HepG2 (cell line): ENCODE measurements at regions not wholly inside any gene's neighbourhood (a gene's known extent, or its start where the extent isn't known, plus 50 kb on each side); places are given as distances from the start of the nearest gene placed in this dataset.

Experiments
- ATAC-seq: fragments of 200-7000 bp; cut with Tn5 transposase; 3 replicates; pipeline ENCODE4 v1.9.1; 2020; ENCODE audit warnings: mild to moderate bottlenecking, moderate library complexity
- BruUV-seq: library from RNA; stranded (reverse); fragments of 400-500 nt; replicated peaks from 2 replicates; lab custom pipeline; 2021; lab: Mats Ljungman, UMichigan
- CTCF ChIA-PET: fragments of 300-600 bp; formaldehyde crosslinking; extraction: SDS; loops from one replicate; lab custom pipeline; 2021; ENCODE audit warnings: low total read pairs, inconsistent platforms, low intra/inter-chr PET ratio; lab: Yijun Ruan, JAX
- POLR2A ChIA-PET: fragments of 350-600 bp; sonication (Branson Sonifier 250); formaldehyde crosslinking; loops from one replicate; lab custom pipeline; 2020; ENCODE audit warnings: antibody characterized with exemption, inconsistent platforms; lab: Yijun Ruan, JAX
- DNase-seq: peaks from one replicate; pipeline ENCODE4 v3.0.0-alpha.2; 2015; ENCODE audit warnings: low spot score
- FAIRE-seq: peaks from 3 replicates; lab custom pipeline; 2011; peaks lifted over from hg19 to GRCh38; lab: Jason Lieb, UNC
- H2AFZ ChIP-seq: one replicate; pipeline ENCODE4 v1.6.1; 2011; ENCODE audit warnings: low read length, inconsistent platforms
- H3K27ac ChIP-seq: fragments of 300-600 bp; 3 replicates; pipeline ENCODE4 v1.8.0; 2011; ENCODE audit warnings: mixed run types, mild to moderate bottlenecking, mixed read lengths, low read length, inconsistent platforms; ENCODE audit not compliant: insufficient read depth; ENCODE audit errors: extremely low read length
- H3K27me3 ChIP-seq, 2 experiments: fragments of 200-600 bp in 1 of 2; 2 replicates in 1 of 2; 3 replicates in 1 of 2; pipeline versions ENCODE4 v1.6.0 to v1.8.0; 2011; ENCODE audit warnings: low read length in 2 of 2, mild to moderate bottlenecking in 2 of 2, moderate library complexity in 2 of 2, inconsistent platforms in 1 of 2; ENCODE audit not compliant: insufficient read depth in 2 of 2, control insufficient read depth in 1 of 2
- H3K36me3 ChIP-seq, 2 experiments: fragments of 200-600 bp in 1 of 2; replicated peaks in 1 of 2; 2 replicates in 1 of 2; 3 replicates in 1 of 2; pipeline versions ENCODE4 v1.5.1 to v1.8.0; 2011; ENCODE audit warnings: low read length in 2 of 2, inconsistent platforms in 1 of 2; ENCODE audit not compliant: insufficient read depth in 2 of 2, control insufficient read depth in 1 of 2
- H3K4me1 ChIP-seq: 2 replicates; pipeline ENCODE4 v1.5.1; 2012; ENCODE audit warnings: low read length, inconsistent platforms; ENCODE audit not compliant: insufficient read depth
- H3K4me2 ChIP-seq: 2 replicates; pipeline ENCODE4 v1.6.0; 2011; ENCODE audit warnings: low read depth, low read length, inconsistent platforms
- H3K4me3 ChIP-seq, 3 experiments: fragments of 200-600 bp in 1 of 3; sonication (generic), shearing (Covaris generic) in 1 of 3; replicated peaks in 1 of 3; 2 replicates each; pipeline ENCODE4 v1.5.1; 2011 to 2016; ENCODE audit warnings: low read length in 3 of 3, inconsistent platforms in 2 of 3, low read depth in 2 of 3, mild to moderate bottlenecking in 2 of 3, control low read depth in 1 of 3, mixed read lengths in 1 of 3; ENCODE audit not compliant: insufficient read depth in 1 of 3
- H3K79me2 ChIP-seq: one replicate; pipeline ENCODE4 v1.6.1; 2011; ENCODE audit warnings: low read length, inconsistent platforms; ENCODE audit not compliant: insufficient read depth
- H3K9ac ChIP-seq: 2 replicates; pipeline ENCODE4 v1.6.0; 2011; ENCODE audit warnings: mild to moderate bottlenecking, low read depth, low read length, inconsistent platforms; ENCODE audit not compliant: insufficient read depth
- H3K9me3 ChIP-seq: 2 replicates; pipeline ENCODE4 v1.5.1; 2012; ENCODE audit warnings: mild to moderate bottlenecking, low read length
- H4K20me1 ChIP-seq: 2 replicates; pipeline ENCODE4 v1.6.0; 2011; ENCODE audit warnings: inconsistent platforms, mild to moderate bottlenecking, low read length, moderate library complexity; ENCODE audit not compliant: insufficient read depth
- CHD2 ChIP-seq: IDR thresholded peaks from 2 replicates; pipeline ENCODE4 v1.6.1; 2011; ENCODE audit warnings: low read depth, low read length, improper control_type of control experiment
- FOSL1 ChIP-seq: sonication (generic); formaldehyde crosslinking; IDR thresholded peaks from 2 replicates; pipeline ENCODE4 v1.9.0; 2021; ENCODE audit warnings: missing genetic modification reagents, borderline replicate concordance
- PRPF4 ChIP-seq: fragments of 200-400 bp; formaldehyde crosslinking; IDR thresholded peaks from 2 replicates; pipeline ENCODE4 v1.6.1; 2016; ENCODE audit warnings: low read length, low read depth; ENCODE audit not compliant: poor library complexity, severe bottlenecking
- RORA ChIP-seq: sonication (generic); formaldehyde crosslinking; IDR thresholded peaks from 2 replicates; pipeline ENCODE4 v1.5.0; 2020; ENCODE audit warnings: mild to moderate bottlenecking, missing genetic modification reagents, moderate library complexity
- SRSF9 ChIP-seq: fragments of 200-400 bp; formaldehyde crosslinking; IDR thresholded peaks from 2 replicates; pipeline ENCODE4 v1.6.1; 2018; ENCODE audit warnings: borderline replicate concordance, mild to moderate bottlenecking, low read depth, low read length; ENCODE audit not compliant: insufficient read depth, poor library complexity, severe bottlenecking
- TBL1XR1 ChIP-seq: fragments of 150-350 bp; IDR thresholded peaks from 2 replicates; pipeline ENCODE4 v1.6.1; 2014; ENCODE audit warnings: borderline replicate concordance, low read length; ENCODE audit not compliant: partially characterized antibody
- TGIF2 ChIP-seq: IDR thresholded peaks from 2 replicates; pipeline ENCODE4 v1.6.1; 2016; ENCODE audit warnings: control low read depth, missing compliant biosample characterization
- ZNF547 ChIP-seq: sonication (generic); formaldehyde crosslinking; IDR thresholded peaks from 2 replicates; pipeline ENCODE4 v1.5.1; 2020; ENCODE audit warnings: mild to moderate bottlenecking, missing genetic modification reagents
- ZNF724P ChIP-seq: sonication (generic); formaldehyde crosslinking; IDR thresholded peaks from 2 replicates; pipeline ENCODE4 v1.8.0; 2022; ENCODE audit warnings: missing genetic modification reagents, borderline replicate concordance
- WGBS: methylation state at CpG from one replicate; pipeline ENCODE4 v1.1.6; 2017; ENCODE audit warnings: low lambda C conversion rate; 5-methylcytosine and 5-hydroxymethylcytosine counted together
- in situ Hi-C: cut with HindIII; loops from 2 replicates; pipeline ENCODE4 v1.10.0; 2017; ENCODE audit warnings: low pct_unique_long_range_greater_than_20kb; ENCODE audit not compliant: extremely low pct_ligation_motif_present
- intact Hi-C: fragments of 100-400 bp; cut with micrococcal nuclease; formaldehyde crosslinking; loops from one replicate; pipeline ENCODE4 v1.10.0; 2022; ENCODE audit not compliant: unreplicated experiment
- TF ChIP-seq, protein P1 (sequence below): sonication (generic); formaldehyde crosslinking; IDR thresholded peaks from 2 replicates; pipeline ENCODE4 v1.5.0; 2020; ENCODE audit warnings: mild to moderate bottlenecking, missing genetic modification reagents, moderate library complexity
- TF ChIP-seq, protein P2 (sequence below): sonication (generic); formaldehyde crosslinking; IDR thresholded peaks from 2 replicates; pipeline ENCODE4 v1.4.0; 2020; ENCODE audit warnings: missing genetic modification reagents
- TF ChIP-seq, protein P3 (sequence below), 2 experiments: IDR thresholded peaks; 2 replicates each; pipeline ENCODE4 v1.6.1; 2011 to 2012; ENCODE audit warnings: low read length in 2 of 2, borderline replicate concordance in 1 of 2, low read depth in 1 of 2, mild to moderate bottlenecking in 1 of 2, moderate library complexity in 1 of 2

DNA sequence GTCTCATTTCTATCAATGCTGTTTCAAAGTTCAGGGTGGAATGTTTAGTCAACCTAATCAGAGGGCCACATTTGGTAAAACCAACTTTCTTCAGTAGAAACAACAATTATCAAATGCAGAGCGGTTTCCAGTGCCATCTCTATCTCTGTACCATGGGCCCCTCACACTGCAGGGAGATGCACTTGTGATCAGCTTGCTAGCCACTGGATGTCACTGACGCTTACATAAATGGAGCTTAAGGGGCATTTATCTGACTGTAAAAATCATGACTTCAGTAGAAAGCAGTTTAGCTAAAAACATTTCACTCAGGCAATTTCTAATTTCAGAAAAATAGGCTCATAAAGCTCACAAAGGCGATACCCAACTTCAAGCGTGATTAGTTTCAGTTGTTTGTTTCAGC, 678.0 kb downstream of the ZEB2 start:
- ATAC-seq (no peak), FAIRE-seq (no peak), DNase-seq (no peak)
- Histone ChIP-seq H3K4me3 (no peak overlapping the region), H3K9me3 (no peaks in the 10 kb centered on the region), H4K20me1 (no peaks in the 10 kb centered on the region), H3K27me3 (peaks cover 0 to 3% of the 10 kb centered on the region in 2 experiments; a peak in 1 of 5 replicates), H3K36me3 (no peaks in the 10 kb centered on the region), H3K9ac (no peak overlapping the region), H3K4me1 (no peaks in the 10 kb centered on the region), H2AFZ (no peak overlapping the region), H3K79me2 (no peaks in the 10 kb centered on the region), H3K4me2 (no peak overlapping the region), H3K27ac (no peak overlapping the region)
- CTCF ChIA-PET = no interaction called here
- POLR2A ChIA-PET = no interaction called here
- intact Hi-C loops (no loop called here), in situ Hi-C loops (no loop called here)
- WGBS = 18% methylated on average over 4 of the region's 4 CpGs
- TF ChIP-seq PRPF4 = no peak
- TF ChIP-seq, protein P1, sequence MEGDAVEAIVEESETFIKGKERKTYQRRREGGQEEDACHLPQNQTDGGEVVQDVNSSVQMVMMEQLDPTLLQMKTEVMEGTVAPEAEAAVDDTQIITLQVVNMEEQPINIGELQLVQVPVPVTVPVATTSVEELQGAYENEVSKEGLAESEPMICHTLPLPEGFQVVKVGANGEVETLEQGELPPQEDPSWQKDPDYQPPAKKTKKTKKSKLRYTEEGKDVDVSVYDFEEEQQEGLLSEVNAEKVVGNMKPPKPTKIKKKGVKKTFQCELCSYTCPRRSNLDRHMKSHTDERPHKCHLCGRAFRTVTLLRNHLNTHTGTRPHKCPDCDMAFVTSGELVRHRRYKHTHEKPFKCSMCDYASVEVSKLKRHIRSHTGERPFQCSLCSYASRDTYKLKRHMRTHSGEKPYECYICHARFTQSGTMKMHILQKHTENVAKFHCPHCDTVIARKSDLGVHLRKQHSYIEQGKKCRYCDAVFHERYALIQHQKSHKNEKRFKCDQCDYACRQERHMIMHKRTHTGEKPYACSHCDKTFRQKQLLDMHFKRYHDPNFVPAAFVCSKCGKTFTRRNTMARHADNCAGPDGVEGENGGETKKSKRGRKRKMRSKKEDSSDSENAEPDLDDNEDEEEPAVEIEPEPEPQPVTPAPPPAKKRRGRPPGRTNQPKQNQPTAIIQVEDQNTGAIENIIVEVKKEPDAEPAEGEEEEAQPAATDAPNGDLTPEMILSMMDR (CRISPR knock-in tag) = 0 out of 2 replicates have a peak, but pooled peaks have one; percentile 4
- BruUV-seq = no TSS peak

DNA sequence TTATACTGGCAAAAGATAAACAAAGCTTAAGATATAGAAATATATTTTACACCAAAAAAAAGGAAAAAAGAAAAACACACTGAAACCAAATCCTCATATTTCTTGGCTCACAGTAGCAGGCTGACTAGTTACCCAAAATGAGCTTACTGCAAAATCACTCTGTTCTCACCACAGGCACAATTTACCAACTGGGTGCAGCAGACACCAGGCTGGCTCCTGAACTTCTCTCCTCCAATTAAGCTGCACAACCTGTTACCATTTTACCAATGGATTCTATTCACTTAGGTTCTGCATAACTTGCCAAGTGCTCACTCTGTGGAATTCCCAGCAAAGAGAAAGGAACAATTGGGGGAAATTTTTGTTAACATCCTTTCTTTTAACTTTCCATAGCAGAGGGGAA, 679.3 kb downstream of the ZEB2 start:
- Histone ChIP-seq H3K9ac (no peak overlapping the region), H3K27ac (no peak overlapping the region), H3K4me3 (no peak overlapping the region), H3K79me2 (no peaks in the 10 kb centered on the region), H3K4me1 (no peaks in the 10 kb centered on the region), H3K4me2 (no peak overlapping the region), H3K27me3 (peaks cover 0 to 3% of the 10 kb centered on the region in 2 experiments; a peak in 1 of 5 replicates), H4K20me1 (no peaks in the 10 kb centered on the region), H2AFZ (no peak overlapping the region), H3K36me3 (no peaks in the 10 kb centered on the region), H3K9me3 (no peaks in the 10 kb centered on the region)
- no peak for FAIRE-seq
- no peak for DNase-seq
- ChIA-PET POLR2A (no interaction called here), CTCF (no interaction called here)
- BruUV-seq = no TSS peak
- intact Hi-C loops = no loop called here
- ATAC-seq = no peak
- in situ Hi-C loops = no loop called here
- TF ChIP-seq ZNF547 (CRISPR knock-in tag) = no peak
- TF ChIP-seq, protein P2, sequence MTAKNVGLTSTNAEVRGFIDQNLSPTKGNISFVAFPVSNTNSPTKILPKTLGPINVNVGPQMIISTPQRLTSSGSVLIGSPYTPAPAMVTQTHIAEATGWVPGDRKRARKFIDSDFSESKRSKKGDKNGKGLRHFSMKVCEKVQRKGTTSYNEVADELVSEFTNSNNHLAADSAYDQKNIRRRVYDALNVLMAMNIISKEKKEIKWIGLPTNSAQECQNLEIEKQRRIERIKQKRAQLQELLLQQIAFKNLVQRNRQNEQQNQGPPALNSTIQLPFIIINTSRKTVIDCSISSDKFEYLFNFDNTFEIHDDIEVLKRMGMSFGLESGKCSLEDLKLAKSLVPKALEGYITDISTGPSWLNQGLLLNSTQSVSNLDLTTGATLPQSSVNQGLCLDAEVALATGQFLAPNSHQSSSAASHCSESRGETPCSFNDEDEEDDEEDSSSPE = no peak
- no peak for TF ChIP-seq CHD2
- no peak for TF ChIP-seq RORA (CRISPR knock-in tag)
- TF ChIP-seq FOSL1 (CRISPR knock-in tag) = no peak
- no peak for TF ChIP-seq TBL1XR1
- no peak for TF ChIP-seq SRSF9
- TF ChIP-seq, protein P3, sequence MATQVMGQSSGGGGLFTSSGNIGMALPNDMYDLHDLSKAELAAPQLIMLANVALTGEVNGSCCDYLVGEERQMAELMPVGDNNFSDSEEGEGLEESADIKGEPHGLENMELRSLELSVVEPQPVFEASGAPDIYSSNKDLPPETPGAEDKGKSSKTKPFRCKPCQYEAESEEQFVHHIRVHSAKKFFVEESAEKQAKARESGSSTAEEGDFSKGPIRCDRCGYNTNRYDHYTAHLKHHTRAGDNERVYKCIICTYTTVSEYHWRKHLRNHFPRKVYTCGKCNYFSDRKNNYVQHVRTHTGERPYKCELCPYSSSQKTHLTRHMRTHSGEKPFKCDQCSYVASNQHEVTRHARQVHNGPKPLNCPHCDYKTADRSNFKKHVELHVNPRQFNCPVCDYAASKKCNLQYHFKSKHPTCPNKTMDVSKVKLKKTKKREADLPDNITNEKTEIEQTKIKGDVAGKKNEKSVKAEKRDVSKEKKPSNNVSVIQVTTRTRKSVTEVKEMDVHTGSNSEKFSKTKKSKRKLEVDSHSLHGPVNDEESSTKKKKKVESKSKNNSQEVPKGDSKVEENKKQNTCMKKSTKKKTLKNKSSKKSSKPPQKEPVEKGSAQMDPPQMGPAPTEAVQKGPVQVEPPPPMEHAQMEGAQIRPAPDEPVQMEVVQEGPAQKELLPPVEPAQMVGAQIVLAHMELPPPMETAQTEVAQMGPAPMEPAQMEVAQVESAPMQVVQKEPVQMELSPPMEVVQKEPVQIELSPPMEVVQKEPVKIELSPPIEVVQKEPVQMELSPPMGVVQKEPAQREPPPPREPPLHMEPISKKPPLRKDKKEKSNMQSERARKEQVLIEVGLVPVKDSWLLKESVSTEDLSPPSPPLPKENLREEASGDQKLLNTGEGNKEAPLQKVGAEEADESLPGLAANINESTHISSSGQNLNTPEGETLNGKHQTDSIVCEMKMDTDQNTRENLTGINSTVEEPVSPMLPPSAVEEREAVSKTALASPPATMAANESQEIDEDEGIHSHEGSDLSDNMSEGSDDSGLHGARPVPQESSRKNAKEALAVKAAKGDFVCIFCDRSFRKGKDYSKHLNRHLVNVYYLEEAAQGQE (IDR thresholded peaks at IDR 0.05; ENCODE audit: borderline replicate concordance in 1 of 2, low read depth in 1 of 2, low read length in 2 of 2) = no peak
- TF ChIP-seq ZNF724P (CRISPR knock-in tag) = no peak
- no peak for TF ChIP-seq TGIF2 (CRISPR knock-in tag)
